ENCODE measurements at regions not wholly inside any gene's neighbourhood (a gene's known extent, or its start where the extent isn't known, plus 50 kb on each side); places are given as distances from the start of the nearest gene placed in this dataset.

GRCh38 chr6:156062091-156062563, 606.5 kb upstream of the NOX3 start:
- no peak for TF ChIP-seq CTCF (IDR thresholded peaks at IDR 0.05)
- no peak for TF ChIP-seq EP300 (IDR thresholded peaks at IDR 0.05)

Measured in suprapubic skin (tissue), 3 donors.